ENCODE measurements at regions not wholly inside any gene's neighbourhood (a gene's known extent, or its start where the extent isn't known, plus 50 kb on each side); places are given as distances from the start of the nearest gene placed in this dataset.

GRCh38 chr6:74256781-74257180, 560.8 kb downstream of the CD109 start:
- no peaks in the 10 kb centered on the region for H3K79me2 ChIP-seq (replicated peaks; ENCODE audit: insufficient read depth)
- H3K27me3 Mint-ChIP-seq (ENCODE audit: insufficient read depth, low read depth, poor library complexity) = peaks cover 2% of the 10 kb centered on the region
- no peaks in the 10 kb centered on the region for H3K4me1 ChIP-seq (ENCODE audit: insufficient read depth)
- H3K27ac ChIP-seq (ENCODE audit: low read depth) = no peak overlapping the region
- ATAC-seq (no peak), DNase-seq (ENCODE audit: low spot score) (no peak)
- TF ChIP-seq CREB1 (CRISPR knock-in tag; IDR thresholded peaks at IDR 0.05; ENCODE audit: low read depth) (no peak), JUNB (IDR thresholded peaks at IDR 0.05; ENCODE audit: unreplicated experiment) (no peak), ZNF462 (CRISPR knock-in tag; IDR thresholded peaks at IDR 0.05) (no peak), STAT1 (IDR thresholded peaks at IDR 0.05; ENCODE audit: unreplicated experiment) (no peak), EZH2phosphoT487 (IDR thresholded peaks at IDR 0.05; ENCODE audit: unreplicated experiment) (no peak), REST (IDR thresholded peaks at IDR 0.05; ENCODE audit: unreplicated experiment) (no peak), POLR2AphosphoS5 (IDR thresholded peaks at IDR 0.05; ENCODE audit: low read depth) (no peak)
- no peak overlapping the region for H3K4me3 Mint-ChIP-seq
- H2AFZ ChIP-seq = no peak overlapping the region
- H3F3A ChIP-seq (replicated peaks; ENCODE audit: low read depth) = no peaks in the 10 kb centered on the region
- no peak overlapping the region for H3K4me2 ChIP-seq
- no peak overlapping the region for H3K27ac Mint-ChIP-seq
- H3K36me3 Mint-ChIP-seq (ENCODE audit: low read depth) = peaks cover 17% of the 10 kb centered on the region
- no peaks in the 10 kb centered on the region for H3K4me1 Mint-ChIP-seq
- H3K36me3 ChIP-seq (ENCODE audit: insufficient read depth) = no peaks in the 10 kb centered on the region; the same call in 1 of the 2 replicates
- H4K20me1 ChIP-seq (replicated peaks; ENCODE audit: insufficient read depth) = no peaks in the 10 kb centered on the region
- H3K9me3 Mint-ChIP-seq = peaks cover 20% of the 10 kb centered on the region
- no peak overlapping the region for H3K4me3 ChIP-seq
- 0 out of 2 replicates have a peak, but pooled peaks cover 4% of the 10 kb centered on the region for H3K9me2 ChIP-seq (ENCODE audit: insufficient read depth)
- H3K27me3 ChIP-seq (ENCODE audit: insufficient read depth) = no peaks in the 10 kb centered on the region

Measured in GM23338 (cell line).